ENCODE measurements at regions not wholly inside any gene's neighbourhood (a gene's known extent, or its start where the extent isn't known, plus 50 kb on each side); places are given as distances from the start of the nearest gene placed in this dataset.

GRCh38 chr13:44874886-44875630, 114.2 kb downstream of the NUFIP1 start:
- intact Hi-C loops (cut with micrococcal nuclease): no loop called here

More at GRCh38 chr13:44874886-44875630, 114.2 kb downstream of the NUFIP1 start:
- POLR2A ChIA-PET: no interaction called here
- DNase-seq (ENCODE audit: low read depth, low spot score) (no peak), FAIRE-seq (no peak)
- TF ChIP-seq POLR2A (IDR thresholded peaks at IDR 0.05; ENCODE audit: low read depth, low read length) (no peak), JUN (IDR thresholded peaks at IDR 0.05; ENCODE audit: borderline replicate concordance, insufficient read depth, insufficient read length, low read depth) (no peak), FOS (IDR thresholded peaks at IDR 0.05; ENCODE audit: borderline replicate concordance, insufficient read depth, low read length) (no peak), POLR2AphosphoS5 (IDR thresholded peaks at IDR 0.05; ENCODE audit: insufficient read depth, low read depth, low read length) (no peak), CTCF (IDR thresholded peaks at IDR 0.05; ENCODE audit: extremely low read depth in 1 of 2, insufficient read depth in 1 of 2, low read depth in 1 of 2, low read length in 2 of 2) (no peak), GATA2 (IDR thresholded peaks at IDR 0.05; ENCODE audit: insufficient read depth, insufficient read length, low read depth, low read length) (no peak), EZH2 (IDR thresholded peaks at IDR 0.05; ENCODE audit: borderline replicate concordance, low read depth, low read length, severe bottlenecking) (no peak), MYC (IDR thresholded peaks at IDR 0.05; ENCODE audit: low read depth, low read length) (no peak), MAX (IDR thresholded peaks at IDR 0.05; ENCODE audit: insufficient read depth, insufficient read length) (no peak)
- H3K9ac ChIP-seq (replicated peaks; ENCODE audit: extremely low read depth, insufficient read depth, low read length): no peak overlapping the region
- H3K27ac ChIP-seq (ENCODE audit: insufficient read depth, low read depth, low read length): no peak overlapping the region
- H3K9me1 ChIP-seq (replicated peaks; ENCODE audit: control insufficient read depth, extremely low read depth, insufficient read depth, low read length): no peaks in the 10 kb centered on the region
- H4K20me1 ChIP-seq (replicated peaks; ENCODE audit: control insufficient read depth, extremely low read depth, insufficient read depth, low read length): no peaks in the 10 kb centered on the region
- CTCF ChIA-PET: no interaction called here
- no peak overlapping the region for H3K4me2 ChIP-seq (ENCODE audit: insufficient read depth, low read length)
- no peaks in the 10 kb centered on the region for H3K9me3 ChIP-seq (replicated peaks; ENCODE audit: control insufficient read depth, insufficient read depth, low read length)
- no peaks in the 10 kb centered on the region for H3K79me2 ChIP-seq (ENCODE audit: control insufficient read depth, insufficient read depth, low read length)
- no TSS peak for BruUV-seq (replicated peaks)
- H3K4me3 ChIP-seq (replicated peaks in 1 of 3; ENCODE audit: insufficient read depth in 1 of 3, low read depth in 1 of 3, low read length in 3 of 3): no peak overlapping the region
- H3K4me1 ChIP-seq (ENCODE audit: control insufficient read depth, extremely low read depth, insufficient read depth, low read length): no peaks in the 10 kb centered on the region
- dilution Hi-C loops (cut with MboI; ENCODE audit: extremely low pct_ligation_motif_present, low sequenced_read_pairs): no loop called here
- H2AFZ ChIP-seq (ENCODE audit: low read depth, low read length): no peak overlapping the region
- no peaks in the 10 kb centered on the region for H3K27me3 ChIP-seq (ENCODE audit: control insufficient read depth in 2 of 2, insufficient read depth in 2 of 2, low read length in 2 of 2)
- H3K36me3 ChIP-seq (ENCODE audit: control insufficient read depth in 2 of 2, extremely low read depth in 1 of 2, insufficient read depth in 2 of 2, low read length in 2 of 2): no peaks in the 10 kb centered on the region
